ENCODE measurements at regions not wholly inside any gene's neighbourhood (a gene's known extent, or its start where the extent isn't known, plus 50 kb on each side); places are given as distances from the start of the nearest gene placed in this dataset.

- Histone ChIP-seq H3K36me3 (ENCODE audit: control insufficient read depth in 1 of 2, insufficient read depth in 2 of 2, low read length in 1 of 2) (no peaks in the 10 kb centered on the region), H3K27ac (ENCODE audit: low read depth in 1 of 2, low read length in 2 of 2) (no peak overlapping the region), H3K9me3 (ENCODE audit: control insufficient read depth, low read length) (no peaks in the 10 kb centered on the region), H3K4me3 (ENCODE audit: low read length in 2 of 2) (no peak overlapping the region), H3K4me1 (ENCODE audit: control insufficient read depth in 1 of 2, insufficient read depth in 2 of 2, low read length in 2 of 2) (no peaks in the 10 kb centered on the region), H3K27me3 (ENCODE audit: control insufficient read depth in 1 of 2, insufficient read depth in 2 of 2, low read length in 1 of 2) (no peaks in the 10 kb centered on the region)
- DNase-seq, result no peak
- intact Hi-C loops (cut with DNase I), result no loop called here
- WGBS, 2 donors, result 72% methylated on average over 14 of the region's 14 CpGs
- ATAC-seq (ENCODE audit: low FRiP score), result no peak
Observed at GRCh38 chr20:48571949-48572847, 255.6 kb downstream of the PREX1 start.

GRCh38 chr20:48569679-48570078, 258.1 kb downstream of the PREX1 start:
- Histone ChIP-seq H3K36me3 (ENCODE audit: control insufficient read depth in 1 of 2, insufficient read depth in 2 of 2, low read length in 1 of 2) (no peaks in the 10 kb centered on the region), H3K27ac (ENCODE audit: low read depth in 1 of 2, low read length in 2 of 2) (no peak overlapping the region), H3K9me3 (ENCODE audit: control insufficient read depth, low read length) (peaks cover 3% of the 10 kb centered on the region), H3K27me3 (ENCODE audit: control insufficient read depth in 1 of 2, insufficient read depth in 2 of 2, low read length in 1 of 2) (no peaks in the 10 kb centered on the region), H3K4me3 (ENCODE audit: low read length in 2 of 2) (no peak overlapping the region), H3K4me1 (ENCODE audit: control insufficient read depth in 1 of 2, insufficient read depth in 2 of 2, low read length in 2 of 2) (no peaks in the 10 kb centered on the region)
- intact Hi-C loops (cut with DNase I), result no loop called here
- DNase-seq, result no peak
- no peak for ATAC-seq (ENCODE audit: low FRiP score)
- 80 to 84% methylated on average over 9 of the region's 9 CpGs for WGBS, 2 donors

GRCh38 chr20:48568520-48568919, 259.3 kb downstream of the PREX1 start:
- H3K4me3 ChIP-seq (ENCODE audit: low read length in 2 of 2), result no peak overlapping the region
- intact Hi-C loops (cut with DNase I), result no loop called here
- no peaks in the 10 kb centered on the region for H3K27me3 ChIP-seq (ENCODE audit: control insufficient read depth in 1 of 2, insufficient read depth in 2 of 2, low read length in 1 of 2)
- DNase-seq, result no peak
- no peak for ATAC-seq (ENCODE audit: low FRiP score)
- 91% methylated on average over 5 of the region's 5 CpGs for WGBS, 2 donors
- peaks cover 6% of the 10 kb centered on the region for H3K9me3 ChIP-seq (ENCODE audit: control insufficient read depth, low read length)
- no peaks in the 10 kb centered on the region for H3K36me3 ChIP-seq (ENCODE audit: control insufficient read depth in 1 of 2, insufficient read depth in 2 of 2, low read length in 1 of 2)
- H3K4me1 ChIP-seq (ENCODE audit: control insufficient read depth in 1 of 2, insufficient read depth in 2 of 2, low read length in 2 of 2), result no peaks in the 10 kb centered on the region
- no peak overlapping the region for H3K27ac ChIP-seq (ENCODE audit: low read depth in 1 of 2, low read length in 2 of 2)

- intact Hi-C loops (cut with DNase I), result no loop called here
- no peak overlapping the region for H3K27ac ChIP-seq (ENCODE audit: low read depth in 1 of 2, low read length in 2 of 2)
- DNase-seq (peak in 1 of 2 donors; percentile 30), ATAC-seq (ENCODE audit: low FRiP score) (no peak)
- H3K4me1 ChIP-seq (ENCODE audit: control insufficient read depth in 1 of 2, insufficient read depth in 2 of 2, low read length in 2 of 2), result no peaks in the 10 kb centered on the region
- peaks cover 6% of the 10 kb centered on the region for H3K9me3 ChIP-seq (ENCODE audit: control insufficient read depth, low read length)
- 82 to 83% methylated on average over 5 of the region's 5 CpGs for WGBS, 2 donors
- no peaks in the 10 kb centered on the region for H3K27me3 ChIP-seq (ENCODE audit: control insufficient read depth in 1 of 2, insufficient read depth in 2 of 2, low read length in 1 of 2)
- H3K36me3 ChIP-seq (ENCODE audit: control insufficient read depth in 1 of 2, insufficient read depth in 2 of 2, low read length in 1 of 2), result no peaks in the 10 kb centered on the region
- no peak overlapping the region for H3K4me3 ChIP-seq (ENCODE audit: low read length in 2 of 2)
Observed at GRCh38 chr20:48567145-48567544, 260.7 kb downstream of the PREX1 start.

GRCh38 chr20:48564982-48565539, 262.7 kb downstream of the PREX1 start:
- ATAC-seq (ENCODE audit: low FRiP score) (no peak), DNase-seq (no peak)
- no peak overlapping the region for H3K4me3 ChIP-seq (ENCODE audit: low read length in 2 of 2)
- no peak overlapping the region for H3K27ac ChIP-seq (ENCODE audit: low read depth in 1 of 2, low read length in 2 of 2)
- H3K9me3 ChIP-seq (ENCODE audit: control insufficient read depth, low read length), result peaks cover 6% of the 10 kb centered on the region
- no peaks in the 10 kb centered on the region for H3K4me1 ChIP-seq (ENCODE audit: control insufficient read depth in 1 of 2, insufficient read depth in 2 of 2, low read length in 2 of 2)
- intact Hi-C loops (cut with DNase I), result no loop called here
- no peaks in the 10 kb centered on the region for H3K27me3 ChIP-seq (ENCODE audit: control insufficient read depth in 1 of 2, insufficient read depth in 2 of 2, low read length in 1 of 2)
- H3K36me3 ChIP-seq (ENCODE audit: control insufficient read depth in 1 of 2, insufficient read depth in 2 of 2, low read length in 1 of 2), result no peaks in the 10 kb centered on the region
- WGBS, 2 donors, result 65 to 81% methylated on average over 8 of the region's 8 CpGs

GRCh38 chr20:48563191-48563870, 264.5 kb downstream of the PREX1 start:
- intact Hi-C loops (cut with DNase I), result no loop called here
- H3K27me3 ChIP-seq (ENCODE audit: control insufficient read depth in 1 of 2, insufficient read depth in 2 of 2, low read length in 1 of 2), result no peaks in the 10 kb centered on the region
- DNase-seq (no peak), ATAC-seq (ENCODE audit: low FRiP score) (no peak)
- H3K4me3 ChIP-seq (ENCODE audit: low read length in 2 of 2), result no peak overlapping the region
- no peaks in the 10 kb centered on the region for H3K4me1 ChIP-seq (ENCODE audit: control insufficient read depth in 1 of 2, insufficient read depth in 2 of 2, low read length in 2 of 2)
- H3K9me3 ChIP-seq (ENCODE audit: control insufficient read depth, low read length), result peaks cover 6% of the 10 kb centered on the region
- 93 to 95% methylated on average over 21 of the region's 21 CpGs for WGBS, 2 donors
- no peaks in the 10 kb centered on the region for H3K36me3 ChIP-seq (ENCODE audit: control insufficient read depth in 1 of 2, insufficient read depth in 2 of 2, low read length in 1 of 2)
- H3K27ac ChIP-seq (ENCODE audit: low read depth in 1 of 2, low read length in 2 of 2), result no peak overlapping the region

GRCh38 chr20:48562586-48563116, 265.1 kb downstream of the PREX1 start:
- intact Hi-C loops (cut with DNase I), result no loop called here
- no peaks in the 10 kb centered on the region for H3K4me1 ChIP-seq (ENCODE audit: control insufficient read depth in 1 of 2, insufficient read depth in 2 of 2, low read length in 2 of 2)
- H3K36me3 ChIP-seq (ENCODE audit: control insufficient read depth in 1 of 2, insufficient read depth in 2 of 2, low read length in 1 of 2), result no peaks in the 10 kb centered on the region
- 83% methylated on average over 5 of the region's 5 CpGs for WGBS, 2 donors
- H3K27me3 ChIP-seq (ENCODE audit: control insufficient read depth in 1 of 2, insufficient read depth in 2 of 2, low read length in 1 of 2), result no peaks in the 10 kb centered on the region
- no peak for DNase-seq
- no peak for ATAC-seq (ENCODE audit: low FRiP score)
- no peak overlapping the region for H3K27ac ChIP-seq (ENCODE audit: low read depth in 1 of 2, low read length in 2 of 2)
- H3K4me3 ChIP-seq (ENCODE audit: low read length in 2 of 2), result no peak overlapping the region
- peaks cover 6% of the 10 kb centered on the region for H3K9me3 ChIP-seq (ENCODE audit: control insufficient read depth, low read length)

GRCh38 chr20:48558906-48559305, 268.9 kb downstream of the PREX1 start:
- H3K9me3 ChIP-seq (ENCODE audit: control insufficient read depth, low read length), result no peaks in the 10 kb centered on the region
- 83 to 84% methylated on average over 4 of the region's 4 CpGs for WGBS, 2 donors
- no peaks in the 10 kb centered on the region for H3K27me3 ChIP-seq (ENCODE audit: control insufficient read depth in 1 of 2, insufficient read depth in 2 of 2, low read length in 1 of 2)
- no peak overlapping the region for H3K4me3 ChIP-seq (ENCODE audit: low read length in 2 of 2)
- H3K36me3 ChIP-seq (ENCODE audit: control insufficient read depth in 1 of 2, insufficient read depth in 2 of 2, low read length in 1 of 2), result no peaks in the 10 kb centered on the region
- no peak for ATAC-seq (ENCODE audit: low FRiP score)
- no peak for DNase-seq
- H3K27ac ChIP-seq (ENCODE audit: low read depth in 1 of 2, low read length in 2 of 2), result no peak overlapping the region
- H3K4me1 ChIP-seq (ENCODE audit: control insufficient read depth in 1 of 2, insufficient read depth in 2 of 2, low read length in 2 of 2), result no peaks in the 10 kb centered on the region
- intact Hi-C loops (cut with DNase I), result no loop called here

All from aorta (tissue), 5 donors.